CD4-positive, alpha-beta memory T cell (primary cell): ENCODE measurements at regions not wholly inside any gene's neighbourhood (a gene's known extent, or its start where the extent isn't known, plus 50 kb on each side); places are given as distances from the start of the nearest gene placed in this dataset.
"Not testable (repeated sequence)": the region's sequence is repeated elsewhere in the genome, so short reads cannot be mapped to it uniquely, and the experiment has no call there.

Source experiments
- CTCF ChIA-PET: fragments of 350-600 bp; sonication (Branson Sonifier 250); formaldehyde crosslinking; loops from one replicate; lab custom pipeline; 2021; ENCODE audit warnings: inconsistent platforms; ENCODE audit not compliant: partially characterized antibody; lab: Charles Lee
- POLR2A ChIA-PET: fragments of 350-600 bp; sonication (Branson Sonifier 250); formaldehyde crosslinking; loops from one replicate; lab custom pipeline; 2021; ENCODE audit not compliant: partially characterized antibody; lab: Charles Lee
- DNase-seq, 5 donors: peaks; one replicate each; pipeline versions ENCODE4 v3.0.0 to v3.0.0-alpha.2; 2020 to 2022; ENCODE audit warnings: mixed read lengths in 1 of 5
- H3K27ac ChIP-seq: one replicate; pipeline ENCODE4 v1.7.0; 2013; ENCODE audit warnings: low read depth, low read length
- H3K27me3 ChIP-seq: 2 replicates; pipeline ENCODE4 v1.7.0; 2013; ENCODE audit warnings: mild to moderate bottlenecking, low read length, moderate library complexity; ENCODE audit not compliant: insufficient read depth
- H3K36me3 ChIP-seq: 2 replicates; pipeline ENCODE4 v1.7.0; 2013; ENCODE audit warnings: mild to moderate bottlenecking, low read length, moderate library complexity; ENCODE audit not compliant: insufficient read depth
- H3K4me1 ChIP-seq: 2 replicates; pipeline ENCODE4 v1.7.0; 2013; ENCODE audit warnings: mild to moderate bottlenecking, low read length, moderate library complexity; ENCODE audit not compliant: insufficient read depth
- H3K4me3 ChIP-seq, 2 donors: one replicate each; pipeline ENCODE4 v1.7.0; 2013; ENCODE audit warnings: low read length in 2 of 2, mild to moderate bottlenecking in 1 of 2
- H3K9me3 ChIP-seq, 2 donors: one replicate each; pipeline ENCODE4 v1.7.0; 2013; ENCODE audit warnings: low read length in 2 of 2, control low read depth in 1 of 2; ENCODE audit not compliant: control insufficient read depth in 1 of 2
- H3K27ac Mint-ChIP-seq, 7 donors: one replicate each; pipeline ENCODE4 v1.8.0; 2020 to 2021; ENCODE audit warnings: mixed read lengths in 7 of 7, mild to moderate bottlenecking in 6 of 7, inconsistent platforms in 3 of 7, moderate library complexity in 3 of 7
- H3K27me3 Mint-ChIP-seq, 2 donors: one replicate each; pipeline ENCODE4 v1.8.0; 2020 to 2021; ENCODE audit warnings: mixed read lengths in 2 of 2
- H3K36me3 Mint-ChIP-seq, 2 donors: one replicate each; pipeline ENCODE4 v1.8.0; 2020 to 2021; ENCODE audit warnings: mixed read lengths in 2 of 2, inconsistent platforms in 1 of 2, mild to moderate bottlenecking in 1 of 2
- H3K4me1 Mint-ChIP-seq, 4 donors: one replicate each; pipeline ENCODE4 v1.8.0; 2020 to 2021; ENCODE audit warnings: mixed read lengths in 4 of 4, mild to moderate bottlenecking in 1 of 4
- H3K4me3 Mint-ChIP-seq, 8 donors: one replicate each; pipeline ENCODE4 v1.8.0; 2020 to 2021; ENCODE audit warnings: mixed read lengths in 8 of 8, mild to moderate bottlenecking in 7 of 8, moderate library complexity in 6 of 8, inconsistent platforms in 3 of 8
- H3K9me3 Mint-ChIP-seq, 8 donors: one replicate each; pipeline ENCODE4 v1.8.0; 2020 to 2021; ENCODE audit warnings: mixed read lengths in 8 of 8, mild to moderate bottlenecking in 5 of 8, inconsistent platforms in 3 of 8, moderate library complexity in 1 of 8
- intact Hi-C: fragments of 100-400 bp; cut with micrococcal nuclease; formaldehyde crosslinking; loops from one replicate; pipeline ENCODE4 v1.15.1; 2023

- Mint-ChIP-seq H3K27me3 (peaks cover 10 to 15% of the 10 kb centered on the region in 2 donors), H3K9me3 (peaks cover 0 to 24% (median 16%) of the 10 kb centered on the region in 8 donors), H3K4me1 (no peaks in the 10 kb centered on the region), H3K36me3 (peaks cover 2 to 6% of the 10 kb centered on the region in 2 donors), H3K27ac (no peak overlapping the region), H3K4me3 (no peak overlapping the region)
- ChIA-PET CTCF (no interaction called here), POLR2A (no interaction called here)
- Histone ChIP-seq H3K27ac (no peak overlapping the region), H3K4me3 (no peak overlapping the region), H3K27me3 (no peaks in the 10 kb centered on the region), H3K9me3 (no peaks in the 10 kb centered on the region), H3K36me3 (no peaks in the 10 kb centered on the region), H3K4me1 (no peaks in the 10 kb centered on the region)
- intact Hi-C loops: no loop called here
- DNase-seq: no peak
Observed at GRCh38 chr3:13998831-13999230, 119.0 kb upstream of the WNT7A start.

GRCh38 chr3:13995216-13995615 lies 115.3 kb upstream of the WNT7A start:
- H3K27ac ChIP-seq, CTCF ChIA-PET, H3K4me1 ChIP-seq, H3K9me3 ChIP-seq, H3K4me1 Mint-ChIP-seq, H3K36me3 ChIP-seq, H3K4me3 Mint-ChIP-seq, H3K27me3 ChIP-seq, DNase-seq, H3K27ac Mint-ChIP-seq, H3K36me3 Mint-ChIP-seq, intact Hi-C loops, H3K4me3 ChIP-seq, POLR2A ChIA-PET: not testable (repeated sequence)
- H3K9me3 Mint-ChIP-seq: peaks cover 0 to 37% (median 18%) of the 10 kb centered on the region in 8 donors
- peaks cover 6 to 12% of the 10 kb centered on the region in 2 donors for H3K27me3 Mint-ChIP-seq

GRCh38 chr3:13988925-13989324 lies 109.1 kb upstream of the WNT7A start:
- H3K4me1 Mint-ChIP-seq, POLR2A ChIA-PET, H3K36me3 Mint-ChIP-seq, H3K27me3 Mint-ChIP-seq, H3K4me1 ChIP-seq, H3K9me3 ChIP-seq, H3K27ac Mint-ChIP-seq, intact Hi-C loops, DNase-seq, H3K27ac ChIP-seq, CTCF ChIA-PET, H3K4me3 ChIP-seq, H3K27me3 ChIP-seq, H3K36me3 ChIP-seq, H3K4me3 Mint-ChIP-seq: not testable (repeated sequence)
- H3K9me3 Mint-ChIP-seq: peaks cover 7 to 57% (median 32%) of the 10 kb centered on the region in 8 donors

- Mint-ChIP-seq H3K36me3 (peaks cover 0 to 6% of the 10 kb centered on the region in 2 donors), H3K4me3 (no peak overlapping the region), H3K9me3 (peaks cover 10 to 50% (median 38%) of the 10 kb centered on the region in 8 donors), H3K27ac (no peak overlapping the region), H3K4me1 (no peaks in the 10 kb centered on the region), H3K27me3 (peaks cover 0 to 3% of the 10 kb centered on the region in 2 donors)
- intact Hi-C loops: no loop called here
- Histone ChIP-seq H3K27me3 (no peaks in the 10 kb centered on the region), H3K9me3 (peaks cover 0 to 6% of the 10 kb centered on the region in 2 donors), H3K36me3 (no peaks in the 10 kb centered on the region), H3K27ac (no peak overlapping the region), H3K4me3 (no peak overlapping the region), H3K4me1 (no peaks in the 10 kb centered on the region)
- DNase-seq: no peak
- ChIA-PET POLR2A (no interaction called here), CTCF (no interaction called here)
Observed at GRCh38 chr3:13976469-13976868, 96.6 kb upstream of the WNT7A start.

GRCh38 chr3:13975686-13976085 lies 95.8 kb upstream of the WNT7A start:
- H3K4me1 Mint-ChIP-seq: no peaks in the 10 kb centered on the region
- ChIA-PET POLR2A (no interaction called here), CTCF (no interaction called here)
- Histone ChIP-seq H3K4me3 (no peak overlapping the region), H3K4me1 (no peaks in the 10 kb centered on the region), H3K36me3 (no peaks in the 10 kb centered on the region), H3K9me3 (peaks cover 0 to 6% of the 10 kb centered on the region in 2 donors), H3K27me3 (no peaks in the 10 kb centered on the region), H3K27ac (no peak overlapping the region)
- peaks cover 0 to 3% of the 10 kb centered on the region in 2 donors for H3K27me3 Mint-ChIP-seq
- no peak overlapping the region for H3K4me3 Mint-ChIP-seq
- no peak overlapping the region for H3K27ac Mint-ChIP-seq
- no peak for DNase-seq
- H3K9me3 Mint-ChIP-seq: peaks cover 10 to 57% (median 43%) of the 10 kb centered on the region in 8 donors
- peaks cover 3 to 6% of the 10 kb centered on the region in 2 donors for H3K36me3 Mint-ChIP-seq
- intact Hi-C loops: no loop called here

- H3K4me1 Mint-ChIP-seq: no peaks in the 10 kb centered on the region
- Histone ChIP-seq H3K4me1 (no peaks in the 10 kb centered on the region), H3K9me3 (peaks cover 0 to 6% of the 10 kb centered on the region in 2 donors), H3K4me3 (no peak overlapping the region), H3K27me3 (no peaks in the 10 kb centered on the region), H3K27ac (no peak overlapping the region), H3K36me3 (no peaks in the 10 kb centered on the region)
- peaks cover 10 to 62% (median 48%) of the 10 kb centered on the region in 8 donors for H3K9me3 Mint-ChIP-seq
- no peak overlapping the region for H3K27ac Mint-ChIP-seq
- DNase-seq: no peak
- peaks cover 3 to 6% of the 10 kb centered on the region in 2 donors for H3K36me3 Mint-ChIP-seq
- intact Hi-C loops: no loop called here
- no peak overlapping the region for H3K4me3 Mint-ChIP-seq
- CTCF ChIA-PET: no interaction called here
- POLR2A ChIA-PET: no interaction called here
- H3K27me3 Mint-ChIP-seq: peaks cover 0 to 1% of the 10 kb centered on the region in 2 donors
Observed at GRCh38 chr3:13972679-13973379, 93.0 kb upstream of the WNT7A start.

- H3K27ac ChIP-seq: no peak overlapping the region
- H3K9me3 ChIP-seq: no peaks in the 10 kb centered on the region
- peaks cover 0 to 2% of the 10 kb centered on the region in 2 donors for H3K36me3 Mint-ChIP-seq
- no peak overlapping the region for H3K4me3 ChIP-seq
- H3K27me3 ChIP-seq: no peaks in the 10 kb centered on the region
- CTCF ChIA-PET: no interaction called here
- peaks cover 15 to 30% of the 10 kb centered on the region in 2 donors for H3K27me3 Mint-ChIP-seq
- no peaks in the 10 kb centered on the region for H3K36me3 ChIP-seq
- H3K4me1 ChIP-seq: no peaks in the 10 kb centered on the region
- peaks cover 0 to 2% (median 0%) of the 10 kb centered on the region in 4 donors for H3K4me1 Mint-ChIP-seq
- intact Hi-C loops: no loop called here
- H3K27ac Mint-ChIP-seq: no peak overlapping the region
- H3K9me3 Mint-ChIP-seq: peaks cover 0 to 31% (median 14%) of the 10 kb centered on the region in 8 donors
- DNase-seq: no peak
- H3K4me3 Mint-ChIP-seq: no peak overlapping the region
- POLR2A ChIA-PET: no interaction called here
Observed at GRCh38 chr3:13966302-13966701, 86.4 kb upstream of the WNT7A start.
